CD8-positive, alpha-beta memory T cell (primary cell): ENCODE measurements at regions not wholly inside any gene's neighbourhood (a gene's known extent, or its start where the extent isn't known, plus 50 kb on each side); places are given as distances from the start of the nearest gene placed in this dataset.

Source experiments
- CTCF ChIA-PET: fragments of 350-600 bp; sonication (Branson Sonifier 250); formaldehyde crosslinking; loops from one replicate; lab custom pipeline; 2021; ENCODE audit warnings: antibody characterized with exemption; lab: Charles Lee
- POLR2A ChIA-PET: fragments of 350-600 bp; sonication (Branson Sonifier 250); formaldehyde crosslinking; loops from one replicate; lab custom pipeline; 2021; ENCODE audit warnings: antibody characterized with exemption; lab: Charles Lee
- DNase-seq, 5 donors: peaks; one replicate each; pipeline versions ENCODE4 v3.0.0 to v3.0.0-alpha.2; 2020 to 2022; ENCODE audit warnings: mixed read lengths in 1 of 5
- H3K27ac ChIP-seq: one replicate; pipeline ENCODE4 v1.7.0; 2013; ENCODE audit warnings: low read depth, mild to moderate bottlenecking, low read length, moderate library complexity
- H3K27me3 ChIP-seq: 2 replicates; pipeline ENCODE4 v1.7.0; 2013; ENCODE audit warnings: low read length, mild to moderate bottlenecking; ENCODE audit not compliant: insufficient read depth, poor library complexity, severe bottlenecking
- H3K36me3 ChIP-seq: 2 replicates; pipeline ENCODE4 v1.7.0; 2013; ENCODE audit warnings: mild to moderate bottlenecking, low read length, moderate library complexity; ENCODE audit not compliant: insufficient read depth
- H3K4me1 ChIP-seq: 2 replicates; pipeline ENCODE4 v1.7.0; 2013; ENCODE audit warnings: mild to moderate bottlenecking, low read length, moderate library complexity; ENCODE audit not compliant: insufficient read depth
- H3K4me3 ChIP-seq: 2 replicates; pipeline ENCODE4 v1.7.0; 2013; ENCODE audit warnings: mild to moderate bottlenecking, low read length
- H3K9me3 ChIP-seq: 2 replicates; pipeline ENCODE4 v1.7.0; 2013; ENCODE audit warnings: mild to moderate bottlenecking, low read length
- H3K27ac Mint-ChIP-seq, 8 donors: one replicate each; pipeline ENCODE4 v1.8.0; 2020 to 2021; ENCODE audit warnings: mixed read lengths in 8 of 8, mild to moderate bottlenecking in 6 of 8, inconsistent platforms in 3 of 8, moderate library complexity in 3 of 8
- H3K27me3 Mint-ChIP-seq, 2 donors: one replicate each; pipeline ENCODE4 v1.8.0; 2020 to 2021; ENCODE audit warnings: mixed read lengths in 2 of 2, mild to moderate bottlenecking in 1 of 2, moderate library complexity in 1 of 2
- H3K36me3 Mint-ChIP-seq, 3 donors: one replicate each; pipeline ENCODE4 v1.8.0; 2020 to 2021; ENCODE audit warnings: mixed read lengths in 3 of 3, inconsistent platforms in 1 of 3, mild to moderate bottlenecking in 1 of 3
- H3K4me1 Mint-ChIP-seq, 3 donors: one replicate each; pipeline ENCODE4 v1.8.0; 2020 to 2021; ENCODE audit warnings: mixed read lengths in 3 of 3, inconsistent platforms in 1 of 3, mild to moderate bottlenecking in 1 of 3
- H3K4me3 Mint-ChIP-seq, 7 donors: one replicate each; pipeline ENCODE4 v1.8.0; 2020 to 2021; ENCODE audit warnings: mixed read lengths in 7 of 7, mild to moderate bottlenecking in 6 of 7, moderate library complexity in 4 of 7, inconsistent platforms in 2 of 7
- H3K9me3 Mint-ChIP-seq, 5 donors: one replicate each; pipeline ENCODE4 v1.8.0; 2020 to 2022; ENCODE audit warnings: mixed read lengths in 5 of 5, mild to moderate bottlenecking in 3 of 5, moderate library complexity in 2 of 5, inconsistent platforms in 1 of 5

DNA sequence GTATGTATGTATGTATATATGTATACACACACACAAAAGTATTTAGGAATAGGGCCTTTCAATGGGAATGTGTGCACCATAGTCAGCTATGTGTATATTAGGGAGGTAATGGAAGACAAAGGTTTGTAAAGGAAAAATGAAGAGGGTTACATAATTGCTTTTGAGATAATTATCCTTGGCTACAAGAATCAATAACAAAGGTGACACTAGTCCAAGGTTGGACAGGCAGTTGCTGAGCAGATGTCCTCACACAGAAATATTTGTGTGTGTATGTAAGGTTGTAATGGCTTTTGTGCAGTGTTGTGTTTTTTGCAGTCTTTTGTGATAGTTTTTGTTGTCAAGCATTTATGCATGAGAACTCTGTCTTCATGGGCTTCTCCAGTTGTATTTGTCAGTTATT lies 157.9 kb upstream of the MARCKS start:
- Mint-ChIP-seq H3K36me3 (no peaks in the 10 kb centered on the region), H3K4me3 (no peak overlapping the region), H3K4me1 (no peaks in the 10 kb centered on the region), H3K27me3 (peaks cover 4 to 5% of the 10 kb centered on the region in 2 donors), H3K27ac (no peak overlapping the region), H3K9me3 (peaks cover 0 to 2% (median 0%) of the 10 kb centered on the region in 5 donors)
- Histone ChIP-seq H3K9me3 (no peaks in the 10 kb centered on the region), H3K4me1 (no peaks in the 10 kb centered on the region), H3K36me3 (no peaks in the 10 kb centered on the region), H3K27ac (no peak overlapping the region), H3K27me3 (no peaks in the 10 kb centered on the region), H3K4me3 (no peak overlapping the region)
- no peak for DNase-seq
- ChIA-PET CTCF (no interaction called here), POLR2A (no interaction called here)

DNA sequence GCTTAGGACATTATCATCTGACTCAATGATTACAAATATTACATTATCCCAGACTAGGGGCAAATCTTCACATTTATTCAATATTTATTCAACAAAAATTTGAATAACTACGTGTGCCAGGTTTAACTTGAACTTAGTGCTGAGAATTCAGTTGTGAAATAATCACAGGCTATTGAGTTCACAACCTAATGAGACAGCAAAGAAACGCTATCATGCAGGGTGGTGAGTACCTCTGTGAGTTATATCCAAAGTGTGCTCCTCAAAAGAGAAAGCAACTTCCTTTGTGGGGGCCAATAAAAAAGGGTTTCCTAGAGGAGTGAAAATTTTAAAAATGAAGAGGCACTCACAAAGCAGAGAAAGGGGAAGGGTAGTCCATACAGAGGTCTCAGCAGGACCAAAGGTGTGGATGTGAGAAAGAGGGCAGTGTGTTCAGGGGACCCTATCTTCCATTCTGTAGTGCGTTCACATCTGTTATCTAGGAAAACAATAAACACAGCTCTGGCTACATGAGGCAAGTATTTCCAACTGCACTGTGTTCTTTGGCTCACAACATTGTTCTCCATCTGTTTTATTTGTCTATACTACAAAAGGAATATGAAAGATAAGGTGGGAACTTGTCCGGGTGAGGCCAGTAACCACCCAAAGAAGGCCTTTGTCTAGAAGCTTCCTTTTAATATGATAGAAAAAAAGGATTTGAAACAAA lies 155.4 kb upstream of the MARCKS start:
- Mint-ChIP-seq H3K4me3 (no peak overlapping the region), H3K27ac (no peak overlapping the region), H3K4me1 (no peaks in the 10 kb centered on the region), H3K9me3 (no peaks in the 10 kb centered on the region), H3K36me3 (no peaks in the 10 kb centered on the region), H3K27me3 (peaks cover 4 to 5% of the 10 kb centered on the region in 2 donors)
- H3K36me3 ChIP-seq = no peaks in the 10 kb centered on the region
- POLR2A ChIA-PET = no interaction called here
- no peaks in the 10 kb centered on the region for H3K27me3 ChIP-seq
- H3K9me3 ChIP-seq = no peaks in the 10 kb centered on the region
- no peaks in the 10 kb centered on the region for H3K4me1 ChIP-seq
- H3K4me3 ChIP-seq = no peak overlapping the region
- DNase-seq = no peak
- CTCF ChIA-PET = no interaction called here
- H3K27ac ChIP-seq = no peak overlapping the region

DNA sequence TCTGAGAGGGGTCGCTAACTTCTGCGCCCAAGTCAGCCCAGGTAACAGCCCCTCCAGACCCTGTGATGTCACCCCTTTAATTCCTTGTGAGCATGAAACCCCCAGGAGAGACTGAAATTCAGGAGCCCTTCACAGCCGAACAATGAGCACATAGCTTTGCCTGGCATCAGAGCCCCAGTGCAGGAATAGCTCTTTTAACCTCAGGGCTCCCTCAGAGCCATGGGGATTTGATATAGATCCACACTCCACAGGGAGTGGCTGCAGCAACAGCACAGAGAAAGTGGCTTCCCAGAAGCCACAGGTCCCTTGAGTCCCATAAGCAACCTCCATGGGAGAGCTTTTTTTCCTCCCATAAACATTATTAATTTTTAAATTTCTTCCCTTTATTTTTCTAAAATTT lies 150.0 kb upstream of the MARCKS start:
- no peaks in the 10 kb centered on the region for H3K9me3 ChIP-seq
- no peaks in the 10 kb centered on the region for H3K4me1 ChIP-seq
- H3K4me3 ChIP-seq = no peak overlapping the region
- Mint-ChIP-seq H3K27ac (no peak overlapping the region), H3K9me3 (peaks cover 0 to 2% (median 0%) of the 10 kb centered on the region in 5 donors), H3K36me3 (no peaks in the 10 kb centered on the region), H3K27me3 (peaks cover 0 to 4% of the 10 kb centered on the region in 2 donors), H3K4me1 (no peaks in the 10 kb centered on the region), H3K4me3 (no peak overlapping the region)
- no peaks in the 10 kb centered on the region for H3K36me3 ChIP-seq
- no peak for DNase-seq
- no peak overlapping the region for H3K27ac ChIP-seq
- ChIA-PET POLR2A (no interaction called here), CTCF (no interaction called here)
- no peaks in the 10 kb centered on the region for H3K27me3 ChIP-seq

DNA sequence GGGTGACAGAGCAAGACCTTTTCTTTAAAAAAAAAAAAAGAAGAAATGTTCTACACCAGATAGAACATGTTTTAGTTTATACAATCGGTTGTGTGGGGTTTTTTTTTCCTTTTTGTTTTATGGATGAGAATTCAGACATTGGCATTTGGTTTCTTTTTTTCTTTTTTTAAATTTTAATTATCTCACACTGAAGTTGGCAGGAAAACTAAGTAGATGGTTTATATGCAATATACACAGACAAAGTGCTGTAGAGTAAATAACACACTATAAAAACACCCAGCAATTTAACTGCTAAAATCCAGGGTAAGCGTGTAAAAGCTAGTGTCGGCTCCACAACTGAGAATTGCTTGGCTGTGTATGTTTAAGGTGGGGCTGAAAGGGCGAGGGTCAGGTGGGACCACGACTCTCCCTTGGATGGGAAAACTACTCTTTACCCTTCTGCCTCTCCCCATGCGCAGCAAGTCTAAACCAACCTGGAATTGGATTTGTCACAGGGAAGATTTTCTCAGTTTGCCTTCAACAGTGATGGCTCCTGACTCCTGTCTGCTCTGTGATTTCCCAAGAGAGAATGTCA lies 147.1 kb upstream of the MARCKS start:
- Mint-ChIP-seq H3K36me3 (no peaks in the 10 kb centered on the region), H3K4me1 (no peaks in the 10 kb centered on the region), H3K9me3 (peaks cover 0 to 2% (median 0%) of the 10 kb centered on the region in 5 donors), H3K27ac (no peak overlapping the region), H3K4me3 (no peak overlapping the region), H3K27me3 (no peaks in the 10 kb centered on the region)
- CTCF ChIA-PET = no interaction called here
- Histone ChIP-seq H3K36me3 (no peaks in the 10 kb centered on the region), H3K9me3 (no peaks in the 10 kb centered on the region), H3K4me3 (no peak overlapping the region), H3K27ac (no peak overlapping the region), H3K4me1 (no peaks in the 10 kb centered on the region), H3K27me3 (no peaks in the 10 kb centered on the region)
- DNase-seq = no peak
- POLR2A ChIA-PET = no interaction called here

DNA sequence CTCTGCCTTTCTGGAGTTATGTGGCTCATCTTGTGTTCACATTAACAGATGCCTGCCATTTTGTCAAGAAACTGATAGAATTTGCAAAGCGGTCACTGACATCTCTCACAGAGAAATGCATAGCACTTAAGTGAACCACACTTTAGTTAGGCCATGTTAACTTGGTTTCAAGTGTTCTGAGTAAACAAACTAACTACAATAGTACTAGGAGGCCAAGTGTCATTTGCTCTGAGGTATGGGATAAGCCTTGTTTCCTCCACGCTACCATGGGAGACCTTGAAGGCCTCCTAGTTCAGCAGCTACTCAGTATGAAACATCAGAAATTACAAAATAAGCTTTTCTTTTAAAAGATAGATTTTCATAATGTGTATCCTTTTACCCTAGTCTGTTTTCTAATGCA lies 143.5 kb upstream of the MARCKS start:
- Mint-ChIP-seq H3K36me3 (no peaks in the 10 kb centered on the region), H3K4me3 (no peak overlapping the region), H3K27me3 (peaks cover 0 to 7% of the 10 kb centered on the region in 2 donors), H3K4me1 (no peaks in the 10 kb centered on the region), H3K9me3 (peaks cover 0 to 2% (median 0%) of the 10 kb centered on the region in 5 donors), H3K27ac (no peak overlapping the region)
- no peaks in the 10 kb centered on the region for H3K9me3 ChIP-seq
- H3K4me3 ChIP-seq = no peak overlapping the region
- DNase-seq = no peak
- no peak overlapping the region for H3K27ac ChIP-seq
- no peaks in the 10 kb centered on the region for H3K4me1 ChIP-seq
- no peaks in the 10 kb centered on the region for H3K27me3 ChIP-seq
- ChIA-PET POLR2A (no interaction called here), CTCF (no interaction called here)
- H3K36me3 ChIP-seq = no peaks in the 10 kb centered on the region

DNA sequence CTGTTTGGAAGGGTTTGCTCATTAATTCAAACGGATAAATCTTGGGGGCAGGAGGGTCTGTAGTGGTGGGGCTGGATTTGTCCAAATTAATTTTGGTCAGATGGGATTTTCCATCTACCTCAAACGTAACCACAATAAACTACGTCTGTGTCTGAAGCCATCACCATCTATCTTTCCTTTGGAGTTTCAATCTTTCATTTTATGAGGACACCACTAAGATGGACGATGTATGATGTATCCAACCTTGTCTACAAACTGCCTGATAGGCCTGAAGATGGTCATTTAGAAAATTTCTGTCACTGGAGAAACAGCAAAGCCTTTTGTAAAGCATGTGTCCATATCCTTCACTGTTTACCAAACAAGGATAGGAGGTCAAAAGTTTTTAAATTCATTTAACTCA lies 138.6 kb upstream of the MARCKS start:
- POLR2A ChIA-PET = no interaction called here

DNA sequence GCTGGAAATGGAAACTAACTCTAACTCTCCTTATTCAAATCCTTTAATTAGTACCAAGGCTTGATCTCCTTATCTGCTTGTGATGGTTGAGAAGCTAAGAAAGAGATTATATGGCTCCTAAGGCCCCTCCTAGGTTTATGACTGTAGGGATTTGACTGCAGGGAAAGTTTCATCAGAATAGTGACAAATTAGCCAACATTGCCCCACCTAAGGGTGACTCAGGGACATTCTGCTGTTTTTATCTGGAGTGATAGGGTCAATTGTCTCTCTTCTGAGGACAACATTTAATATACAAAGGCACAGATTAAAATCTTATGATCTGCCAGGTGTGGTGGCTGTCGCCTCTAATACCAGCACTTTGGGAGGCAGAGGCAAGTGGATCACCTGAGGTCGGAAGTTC lies 138.1 kb upstream of the MARCKS start:
- Mint-ChIP-seq H3K4me3 (no peak overlapping the region), H3K9me3 (no peaks in the 10 kb centered on the region), H3K27me3 (peaks cover 1 to 11% of the 10 kb centered on the region in 2 donors), H3K4me1 (no peaks in the 10 kb centered on the region), H3K27ac (no peak overlapping the region), H3K36me3 (no peaks in the 10 kb centered on the region)
- no peak for DNase-seq
- POLR2A ChIA-PET = no interaction called here
- H3K27ac ChIP-seq = no peak overlapping the region
- H3K4me1 ChIP-seq = no peaks in the 10 kb centered on the region
- no peaks in the 10 kb centered on the region for H3K36me3 ChIP-seq
- no peaks in the 10 kb centered on the region for H3K9me3 ChIP-seq
- H3K4me3 ChIP-seq = no peak overlapping the region
- no peaks in the 10 kb centered on the region for H3K27me3 ChIP-seq
- CTCF ChIA-PET = no interaction called here

More for the DNA sequence above, 138.6 kb upstream of the MARCKS start:
- no peaks in the 10 kb centered on the region for H3K4me1 ChIP-seq
- H3K9me3 ChIP-seq = no peaks in the 10 kb centered on the region
- Mint-ChIP-seq H3K4me1 (no peaks in the 10 kb centered on the region), H3K4me3 (no peak overlapping the region), H3K27me3 (peaks cover 1 to 11% of the 10 kb centered on the region in 2 donors), H3K9me3 (no peaks in the 10 kb centered on the region), H3K27ac (no peak overlapping the region), H3K36me3 (no peaks in the 10 kb centered on the region)
- no peak overlapping the region for H3K4me3 ChIP-seq
- DNase-seq = no peak
- H3K27me3 ChIP-seq = no peaks in the 10 kb centered on the region
- CTCF ChIA-PET = no interaction called here
- no peaks in the 10 kb centered on the region for H3K36me3 ChIP-seq
- H3K27ac ChIP-seq = no peak overlapping the region

DNA sequence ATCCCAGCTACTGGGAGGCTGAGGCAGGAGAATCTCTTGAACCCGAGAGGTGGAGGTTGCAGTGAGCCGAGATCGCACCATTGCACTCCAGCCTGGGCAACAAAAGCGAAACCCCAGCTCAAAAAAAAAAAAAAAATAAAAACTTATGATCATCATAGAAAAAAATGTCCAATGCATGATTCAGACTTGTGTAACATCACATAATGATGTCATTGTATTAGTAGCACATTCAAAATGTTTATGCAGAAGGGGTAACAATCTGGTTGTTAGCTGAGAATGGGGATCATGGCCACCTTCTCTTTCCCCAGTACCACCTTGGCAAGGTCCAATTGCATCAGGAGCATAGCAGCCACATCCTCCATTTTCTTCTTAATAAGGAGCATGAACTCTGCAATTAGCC lies 137.6 kb upstream of the MARCKS start:
- Histone ChIP-seq H3K4me3 (no peak overlapping the region), H3K9me3 (no peaks in the 10 kb centered on the region), H3K4me1 (no peaks in the 10 kb centered on the region), H3K27ac (no peak overlapping the region), H3K36me3 (no peaks in the 10 kb centered on the region), H3K27me3 (no peaks in the 10 kb centered on the region)
- POLR2A ChIA-PET = no interaction called here
- Mint-ChIP-seq H3K4me3 (no peak overlapping the region), H3K27me3 (peaks cover 1 to 11% of the 10 kb centered on the region in 2 donors), H3K9me3 (no peaks in the 10 kb centered on the region), H3K27ac (no peak overlapping the region), H3K36me3 (no peaks in the 10 kb centered on the region), H3K4me1 (no peaks in the 10 kb centered on the region)
- no peak for DNase-seq
- CTCF ChIA-PET = no interaction called here
